ENCODE measurements at regions not wholly inside any gene's neighbourhood (a gene's known extent, or its start where the extent isn't known, plus 50 kb on each side); places are given as distances from the start of the nearest gene placed in this dataset.

DNA sequence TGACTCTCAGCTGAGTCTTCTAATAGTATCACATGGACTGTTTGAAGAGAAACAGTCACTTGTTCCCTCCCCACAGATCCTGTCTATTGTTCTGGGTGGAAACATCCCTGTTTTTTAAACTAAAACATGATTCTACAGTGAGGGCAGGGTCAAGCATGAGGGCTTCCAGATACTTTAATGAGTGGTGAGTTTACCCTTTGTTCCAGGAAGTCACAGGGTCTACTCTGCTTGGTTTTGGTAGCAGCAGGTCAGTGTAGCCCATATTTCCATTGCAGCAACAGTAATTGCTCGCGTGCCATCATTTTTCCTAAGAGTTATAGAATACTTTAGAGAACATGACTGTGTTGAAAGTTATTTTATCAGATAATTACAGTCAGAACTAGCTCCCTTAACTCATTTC, 87.4 kb downstream of the ZNF732 start:
- H3K4me3 ChIP-seq (ENCODE audit: low read length): no peak overlapping the region
- DNase-seq (ENCODE audit: low read depth, low spot score): no peak

DNA sequence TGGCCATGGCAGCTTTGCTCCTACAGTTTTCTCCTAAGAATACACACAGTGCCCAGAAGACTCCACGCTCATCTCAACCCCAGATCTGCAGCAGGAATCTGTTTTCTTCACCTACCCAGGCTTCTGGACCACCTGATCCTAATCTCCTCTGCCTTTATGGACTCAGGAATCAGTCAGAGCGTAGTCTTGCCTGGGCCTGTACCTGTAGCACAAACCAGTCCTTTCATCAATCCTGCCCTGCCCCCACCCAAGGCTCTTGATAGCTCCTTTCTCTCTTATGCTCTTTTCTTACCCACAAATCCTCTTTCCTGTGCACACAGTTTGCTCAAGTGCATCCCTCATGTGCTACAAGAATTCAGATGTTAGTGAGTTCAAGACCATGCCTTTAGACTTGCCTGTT, 89.7 kb downstream of the ZNF718 start:
- DNase-seq (ENCODE audit: low read depth, low spot score): peak; percentile 17
- no peak overlapping the region for H3K4me3 ChIP-seq (ENCODE audit: low read length)
